ENCODE measurements at regions not wholly inside any gene's neighbourhood (a gene's known extent, or its start where the extent isn't known, plus 50 kb on each side); places are given as distances from the start of the nearest gene placed in this dataset.

DNA sequence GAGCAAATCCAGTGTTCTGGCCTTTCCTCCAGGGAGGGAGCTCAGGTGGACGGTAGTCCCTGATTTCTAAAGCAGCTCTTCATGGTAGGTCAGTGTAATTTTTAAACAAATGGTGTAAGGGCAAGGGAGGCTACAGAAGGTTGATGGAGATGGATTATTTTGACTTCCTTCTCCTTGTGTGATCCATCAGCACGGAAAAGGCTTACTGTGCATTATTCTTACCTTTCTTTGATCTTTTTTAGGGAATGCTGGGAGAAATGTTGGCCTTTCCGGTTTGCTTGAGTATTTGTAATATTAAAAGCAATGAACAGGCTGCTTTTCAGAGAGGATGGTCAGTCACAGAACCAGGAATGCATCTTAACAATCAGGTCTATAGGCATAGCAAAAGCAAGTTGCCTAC lies 487.0 kb upstream of the BTBD3 start:
- no peak overlapping the region for H3K27ac ChIP-seq
- H3K4me1 ChIP-seq, result no peaks in the 10 kb centered on the region
- no peaks in the 10 kb centered on the region for H3K27me3 ChIP-seq
- TF ChIP-seq, protein P1, sequence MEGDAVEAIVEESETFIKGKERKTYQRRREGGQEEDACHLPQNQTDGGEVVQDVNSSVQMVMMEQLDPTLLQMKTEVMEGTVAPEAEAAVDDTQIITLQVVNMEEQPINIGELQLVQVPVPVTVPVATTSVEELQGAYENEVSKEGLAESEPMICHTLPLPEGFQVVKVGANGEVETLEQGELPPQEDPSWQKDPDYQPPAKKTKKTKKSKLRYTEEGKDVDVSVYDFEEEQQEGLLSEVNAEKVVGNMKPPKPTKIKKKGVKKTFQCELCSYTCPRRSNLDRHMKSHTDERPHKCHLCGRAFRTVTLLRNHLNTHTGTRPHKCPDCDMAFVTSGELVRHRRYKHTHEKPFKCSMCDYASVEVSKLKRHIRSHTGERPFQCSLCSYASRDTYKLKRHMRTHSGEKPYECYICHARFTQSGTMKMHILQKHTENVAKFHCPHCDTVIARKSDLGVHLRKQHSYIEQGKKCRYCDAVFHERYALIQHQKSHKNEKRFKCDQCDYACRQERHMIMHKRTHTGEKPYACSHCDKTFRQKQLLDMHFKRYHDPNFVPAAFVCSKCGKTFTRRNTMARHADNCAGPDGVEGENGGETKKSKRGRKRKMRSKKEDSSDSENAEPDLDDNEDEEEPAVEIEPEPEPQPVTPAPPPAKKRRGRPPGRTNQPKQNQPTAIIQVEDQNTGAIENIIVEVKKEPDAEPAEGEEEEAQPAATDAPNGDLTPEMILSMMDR (IDR thresholded peaks at IDR 0.05), result no peak
- intact Hi-C loops (cut with DNase I), result no loop called here
- DNase-seq (no peak), ATAC-seq (no peak)
- no peak overlapping the region for H3K4me3 ChIP-seq
- H3K36me3 ChIP-seq, result no peaks in the 10 kb centered on the region
- WGBS, 2 donors, result 82 to 86% methylated on average over 3 of the region's 3 CpGs
- H3K9me3 ChIP-seq, result peaks cover 0 to 4% (median 0%) of the 10 kb centered on the region in 11 donors

DNA sequence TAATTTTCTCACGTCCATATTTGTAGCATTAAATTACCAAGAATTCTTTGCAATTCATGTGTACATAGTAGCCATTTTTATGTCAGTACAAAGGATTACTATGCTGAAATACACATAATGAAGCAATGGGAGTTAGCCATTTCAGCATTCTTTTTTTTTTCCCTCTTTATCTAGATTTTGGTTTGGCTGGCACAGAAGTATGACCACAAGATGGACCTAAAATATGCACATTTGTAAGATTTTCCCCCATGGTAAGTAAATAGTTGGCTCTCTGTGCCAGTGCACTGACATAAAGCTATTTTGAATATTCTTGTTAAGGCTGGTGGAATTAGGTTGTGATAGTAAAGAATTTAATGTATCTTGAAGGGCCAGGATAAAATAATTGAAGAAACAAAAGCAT lies 486.1 kb upstream of the BTBD3 start:
- intact Hi-C loops (cut with DNase I), result no loop called here
- Histone ChIP-seq H3K27me3 (no peaks in the 10 kb centered on the region), H3K36me3 (no peaks in the 10 kb centered on the region), H3K4me1 (peaks cover 0 to 4% (median 0%) of the 10 kb centered on the region in 9 donors), H3K27ac (no peak overlapping the region), H3K9me3 (peaks cover 0 to 13% (median 0%) of the 10 kb centered on the region in 11 donors), H3K4me3 (no peak overlapping the region)
- WGBS, 2 donors, result 85 to 91% methylated on average over 1 of the region's 1 CpG
- DNase-seq (no peak), ATAC-seq (no peak)
- TF ChIP-seq, protein P1 (IDR thresholded peaks at IDR 0.05), result no peak

DNA sequence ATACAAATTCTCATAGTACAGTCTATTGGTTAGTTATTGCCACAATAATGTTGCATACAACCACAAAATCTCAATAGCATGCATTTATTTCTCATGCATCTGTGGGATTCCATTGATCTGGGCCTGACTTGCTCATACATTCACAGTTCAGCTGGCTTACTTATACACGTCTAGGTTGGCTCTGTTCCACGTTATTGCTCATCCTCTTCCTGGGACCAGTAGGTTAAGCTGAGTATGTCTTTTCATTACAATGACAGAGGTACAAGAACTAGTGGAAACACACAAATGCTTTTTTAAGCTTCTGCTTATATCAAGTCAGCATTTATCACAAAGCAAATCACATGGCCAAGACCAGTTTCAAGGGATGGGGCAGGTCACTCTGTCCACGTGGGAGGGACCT lies 485.3 kb upstream of the BTBD3 start:
- H3K9me3 ChIP-seq, result peaks cover 0 to 21% (median 0%) of the 10 kb centered on the region in 11 donors
- H3K27ac ChIP-seq, result no peak overlapping the region
- H3K36me3 ChIP-seq, result no peaks in the 10 kb centered on the region
- ATAC-seq, result no peak
- 52 to 60% methylated on average over 3 of the region's 3 CpGs for WGBS, 2 donors
- intact Hi-C loops (cut with DNase I), result no loop called here
- no peaks in the 10 kb centered on the region for H3K27me3 ChIP-seq
- TF ChIP-seq, protein P1 (IDR thresholded peaks at IDR 0.05), result no peak
- peaks cover 0 to 4% (median 0%) of the 10 kb centered on the region in 9 donors for H3K4me1 ChIP-seq
- no peak for DNase-seq
- H3K4me3 ChIP-seq, result no peak overlapping the region

DNA sequence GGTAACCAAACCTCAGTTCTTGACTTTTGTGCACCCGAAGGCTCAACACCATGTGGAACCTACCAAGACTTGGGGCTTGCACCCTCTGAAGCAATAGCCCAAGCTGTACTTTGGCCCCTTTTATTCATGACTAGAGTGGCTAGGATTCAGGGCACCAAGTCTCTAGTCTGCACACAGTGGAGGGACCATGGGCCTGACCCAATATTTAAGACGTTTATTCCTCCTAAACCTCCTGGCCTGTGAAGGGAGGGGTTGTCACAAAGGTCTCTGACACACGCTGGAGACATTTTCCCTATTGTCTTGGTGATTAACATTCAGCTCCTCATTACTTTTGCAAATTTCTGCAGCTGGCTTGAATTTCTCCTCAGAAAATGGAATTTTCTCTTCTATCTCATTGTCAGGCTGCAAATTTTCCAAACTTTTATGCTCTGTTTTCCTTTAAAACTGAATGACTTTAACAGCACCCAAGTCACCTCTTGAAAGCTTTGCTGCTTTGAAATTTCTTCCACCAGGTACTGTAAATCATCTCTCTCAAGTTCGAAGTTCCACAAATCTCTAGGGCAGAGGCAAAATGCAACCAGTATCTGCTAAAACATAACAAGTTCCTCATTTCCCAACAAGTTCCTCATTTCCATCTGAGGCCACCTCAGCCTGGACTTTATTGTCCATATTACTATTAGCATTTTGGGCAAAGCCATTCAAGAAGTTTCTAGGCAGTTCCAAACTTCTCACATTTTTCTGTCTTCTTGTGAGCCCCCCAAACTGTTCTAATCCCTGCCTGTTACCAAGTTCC lies 481.4 kb upstream of the BTBD3 start:
- intact Hi-C loops (cut with DNase I), result no loop called here
- Histone ChIP-seq H3K4me3 (no peak overlapping the region), H3K27ac (no peak overlapping the region), H3K27me3 (no peaks in the 10 kb centered on the region), H3K9me3 (peaks cover 0 to 21% (median 0%) of the 10 kb centered on the region in 11 donors), H3K4me1 (peaks cover 0 to 4% (median 0%) of the 10 kb centered on the region in 9 donors), H3K36me3 (no peaks in the 10 kb centered on the region)
- TF ChIP-seq, protein P1 (IDR thresholded peaks at IDR 0.05), result no peak
- ATAC-seq (no peak), DNase-seq (no peak)
- WGBS, 2 donors, result 73 to 75% methylated on average over 4 of the region's 4 CpGs
